ENCODE measurements at regions not wholly inside any gene's neighbourhood (a gene's known extent, or its start where the extent isn't known, plus 50 kb on each side); places are given as distances from the start of the nearest gene placed in this dataset.
"Not testable (repeated sequence)": the region's sequence is repeated elsewhere in the genome, so short reads cannot be mapped to it uniquely, and the experiment has no call there.

DNA sequence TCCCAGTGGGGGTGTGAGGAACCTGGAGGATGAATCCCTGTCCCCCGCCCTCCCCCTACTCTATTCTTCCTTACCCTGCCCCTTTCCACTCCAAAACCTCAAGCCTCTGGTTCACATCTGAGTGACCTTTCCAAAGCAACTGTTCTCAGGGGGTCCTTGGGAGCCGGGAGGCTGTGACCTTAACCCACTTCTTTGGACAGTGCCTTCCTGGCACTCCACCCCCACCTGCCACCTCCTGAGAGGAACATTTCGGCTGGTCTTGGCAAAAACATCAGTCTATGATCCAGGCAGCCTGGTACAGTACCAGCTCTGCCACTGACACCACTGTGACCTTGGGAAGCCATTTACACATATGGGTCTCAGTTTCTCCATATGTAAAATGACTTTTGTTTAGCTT lies 121.7 kb downstream of the MRPL14 start:
- Histone ChIP-seq H3K4me1 (ENCODE audit: insufficient read depth, low read length) (peaks cover 51% of the 10 kb centered on the region), H3K9ac (ENCODE audit: low read depth, low read length) (no peak overlapping the region), H3K36me3 (ENCODE audit: insufficient read depth, low read length) (no peaks in the 10 kb centered on the region), H3K9me3 (ENCODE audit: control insufficient read depth, insufficient read depth, low read length) (no peaks in the 10 kb centered on the region)

DNA sequence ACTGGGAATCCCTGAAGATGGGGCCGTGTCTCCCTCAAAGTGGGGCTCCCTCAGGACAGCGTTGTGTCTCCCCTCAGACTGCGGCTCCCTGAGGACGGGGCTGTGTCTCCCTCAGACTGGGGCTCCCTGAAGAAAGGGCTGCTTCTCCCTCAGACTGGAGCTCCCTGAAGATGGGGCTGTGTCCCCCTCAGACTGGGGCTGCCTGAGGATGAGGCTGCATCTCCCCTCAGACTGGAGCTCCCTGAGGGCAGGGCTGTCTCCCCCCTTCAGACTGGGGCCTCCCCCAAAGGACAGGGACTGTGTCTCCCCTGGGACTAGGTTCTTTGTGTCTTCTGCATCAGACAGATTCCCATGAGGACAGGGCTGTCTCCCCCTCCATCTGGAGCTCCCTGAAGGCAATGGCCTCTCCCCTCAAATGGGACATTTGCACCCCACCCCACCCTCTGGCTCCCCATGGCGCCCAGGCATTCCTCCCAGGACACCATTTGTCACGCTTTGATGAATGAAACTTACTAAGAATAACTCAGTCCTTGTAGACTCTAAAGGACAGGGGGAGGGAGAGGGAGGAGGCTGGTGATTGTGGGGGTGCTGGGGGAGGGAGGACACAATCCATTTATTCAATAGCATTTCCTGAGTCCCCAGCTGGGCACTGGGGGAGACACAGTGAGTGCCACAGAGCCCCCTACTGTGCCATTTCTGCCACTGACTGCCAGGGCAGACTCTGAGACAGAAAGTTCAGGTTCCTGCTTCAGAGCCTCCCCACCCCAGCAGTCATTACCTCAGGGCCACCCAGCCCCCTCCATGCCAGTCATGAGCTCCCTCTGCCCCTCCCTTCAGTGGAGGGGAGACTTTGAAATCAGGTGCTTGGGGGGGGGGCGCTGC lies 122.4 kb downstream of the MRPL14 start:
- H3K9ac ChIP-seq (ENCODE audit: low read depth, low read length) = no peak overlapping the region
- no peaks in the 10 kb centered on the region for H3K9me3 ChIP-seq (ENCODE audit: control insufficient read depth, insufficient read depth, low read length)

DNA sequence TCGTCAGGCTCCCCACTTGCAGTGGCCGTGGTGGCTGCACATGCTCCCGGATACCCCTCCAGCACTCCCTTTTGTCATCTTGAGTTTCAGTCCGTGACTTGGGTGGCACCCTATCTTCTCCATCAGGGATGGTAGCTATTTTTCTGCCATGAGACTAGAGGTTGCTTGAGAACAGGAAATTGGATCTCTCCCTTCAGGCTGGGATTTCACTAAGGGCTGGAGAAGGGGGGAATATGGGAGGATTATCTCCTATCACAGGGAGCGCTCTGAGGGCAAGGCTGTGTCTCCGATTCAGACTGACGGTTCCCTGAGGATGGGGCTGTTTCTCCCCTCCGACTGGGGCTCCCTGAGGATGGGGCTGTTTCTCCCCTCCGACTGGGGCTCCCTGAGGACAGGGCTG lies 123.1 kb downstream of the MRPL14 start:
- Histone ChIP-seq H3K4me1 (ENCODE audit: insufficient read depth, low read length) (peaks cover 52% of the 10 kb centered on the region), H3K9me3 (ENCODE audit: control insufficient read depth, insufficient read depth, low read length) (no peaks in the 10 kb centered on the region), H3K9ac (ENCODE audit: low read depth, low read length) (no peak overlapping the region), H3K36me3 (ENCODE audit: insufficient read depth, low read length) (no peaks in the 10 kb centered on the region)

More for the DNA sequence above, 122.4 kb downstream of the MRPL14 start:
- Histone ChIP-seq H3K4me1 (ENCODE audit: insufficient read depth, low read length) (peaks cover 56% of the 10 kb centered on the region), H3K36me3 (ENCODE audit: insufficient read depth, low read length) (no peaks in the 10 kb centered on the region)

DNA sequence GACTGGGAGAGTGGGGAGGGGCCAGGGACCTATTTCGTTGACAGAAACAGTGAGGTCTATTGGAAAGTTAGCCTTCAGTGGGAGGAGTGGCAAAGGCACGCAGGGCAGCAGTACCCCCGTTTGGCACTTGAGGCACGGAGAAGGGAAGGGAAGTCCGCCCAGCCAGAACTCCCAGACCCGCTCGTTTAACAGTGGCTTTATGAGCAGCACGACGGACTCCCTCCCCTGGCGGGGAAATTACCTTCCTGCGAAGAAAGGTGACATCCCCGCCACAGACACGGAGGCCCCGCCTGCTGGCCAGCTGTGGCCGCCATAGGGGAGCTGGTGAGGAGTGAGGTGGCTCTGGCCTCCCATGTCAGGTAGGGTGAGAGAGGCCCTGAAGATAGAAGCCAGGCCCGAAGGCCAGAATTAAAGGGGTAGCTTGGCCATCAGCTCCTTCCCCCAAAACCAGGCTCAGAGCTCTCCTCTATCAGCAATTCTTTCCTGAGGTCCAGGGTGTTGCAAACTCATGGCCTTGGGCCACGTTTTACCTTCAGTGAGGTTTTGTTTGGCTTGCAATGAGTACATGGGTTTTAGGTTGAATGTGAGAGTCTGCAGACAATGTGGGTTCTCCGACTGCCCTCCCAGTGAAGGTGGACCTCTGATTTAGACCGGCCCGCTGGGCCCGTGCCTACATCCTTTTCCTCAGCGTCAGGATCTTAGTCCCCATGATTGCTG lies 123.7 kb downstream of the MRPL14 start:
- Histone ChIP-seq H3K9me3 (ENCODE audit: control insufficient read depth, insufficient read depth, low read length) (no peaks in the 10 kb centered on the region), H3K36me3 (ENCODE audit: insufficient read depth, low read length) (no peaks in the 10 kb centered on the region), H3K4me1 (ENCODE audit: insufficient read depth, low read length) (peaks cover 46% of the 10 kb centered on the region), H3K9ac (ENCODE audit: low read depth, low read length) (peak overlapping the region; percentile 64)

DNA sequence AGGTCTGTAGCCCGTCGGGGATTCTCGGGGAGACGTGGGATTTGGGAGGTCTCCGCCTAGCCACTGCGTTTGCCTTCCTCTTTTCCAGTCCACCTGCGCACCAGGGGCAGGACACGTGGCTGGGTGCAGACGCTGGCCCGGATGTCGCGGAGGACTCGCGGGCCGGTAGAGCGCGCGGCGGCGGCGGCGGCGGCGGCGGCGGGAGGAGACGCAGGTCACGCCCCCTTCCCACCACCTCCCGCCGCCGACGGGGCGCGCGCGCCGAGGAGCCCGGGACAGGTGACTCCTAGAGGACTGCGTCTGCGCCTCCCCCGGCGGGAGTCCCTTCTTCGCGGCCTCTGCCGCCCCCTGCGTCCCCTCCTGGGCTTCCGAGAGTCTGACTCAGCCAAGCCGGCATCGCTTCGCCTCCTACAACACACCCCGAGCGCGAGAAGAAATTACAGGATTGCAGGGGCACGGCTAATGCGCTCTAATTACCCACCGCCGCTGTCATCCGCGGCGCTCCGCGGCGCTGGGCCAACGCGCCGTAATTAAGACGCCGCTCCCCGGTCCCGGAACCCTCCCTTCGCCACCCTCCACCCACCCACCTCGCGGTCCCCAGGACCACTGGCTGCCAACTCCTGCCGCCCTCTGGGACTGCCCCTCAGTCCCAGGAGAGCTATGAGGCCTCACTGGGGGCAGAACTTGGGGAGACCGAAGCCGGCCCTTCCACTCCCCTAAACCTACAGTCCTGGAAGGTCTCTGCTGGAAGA lies 124.5 kb downstream of the MRPL14 start:
- Histone ChIP-seq H3K4me1 (ENCODE audit: insufficient read depth, low read length) (peaks cover 43% of the 10 kb centered on the region), H3K9ac (ENCODE audit: low read depth, low read length) (peak overlapping the region; percentile 64)

DNA sequence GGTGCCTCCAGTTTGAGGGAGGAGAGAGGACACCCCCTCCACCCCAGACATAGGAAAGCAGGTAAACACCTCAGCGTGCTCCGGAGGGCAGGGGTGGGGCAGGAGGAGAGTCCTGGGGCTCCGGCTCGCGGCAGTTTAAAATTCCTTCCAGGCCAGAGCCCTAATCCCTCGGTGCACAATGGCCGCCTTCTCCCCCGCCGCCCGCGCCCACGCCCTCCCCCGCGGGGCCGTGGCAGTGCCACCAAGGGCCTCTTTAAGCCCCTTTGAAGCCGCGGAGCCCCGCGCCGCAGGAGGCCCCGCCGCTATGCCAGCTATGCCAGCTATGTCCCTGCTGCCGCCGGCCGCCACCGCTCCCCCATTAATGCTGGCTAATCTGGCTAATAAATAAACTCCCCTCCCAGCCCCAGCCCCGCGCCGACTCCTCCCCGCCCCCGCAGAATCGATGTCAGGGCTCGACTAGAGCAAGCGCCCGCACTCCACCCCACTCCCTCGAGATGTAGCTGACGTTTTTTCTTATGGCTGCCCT lies 125.1 kb downstream of the MRPL14 start:
- peaks cover 43% of the 10 kb centered on the region for H3K4me1 ChIP-seq (ENCODE audit: insufficient read depth, low read length)
- H3K36me3 ChIP-seq (ENCODE audit: insufficient read depth, low read length) = no peaks in the 10 kb centered on the region
- H3K9ac ChIP-seq (ENCODE audit: low read depth, low read length) = peak overlapping the region; percentile 64
- no peaks in the 10 kb centered on the region for H3K9me3 ChIP-seq (ENCODE audit: control insufficient read depth, insufficient read depth, low read length)

More for the DNA sequence above, 124.5 kb downstream of the MRPL14 start:
- no peaks in the 10 kb centered on the region for H3K36me3 ChIP-seq (ENCODE audit: insufficient read depth, low read length)
- no peaks in the 10 kb centered on the region for H3K9me3 ChIP-seq (ENCODE audit: control insufficient read depth, insufficient read depth, low read length)

DNA sequence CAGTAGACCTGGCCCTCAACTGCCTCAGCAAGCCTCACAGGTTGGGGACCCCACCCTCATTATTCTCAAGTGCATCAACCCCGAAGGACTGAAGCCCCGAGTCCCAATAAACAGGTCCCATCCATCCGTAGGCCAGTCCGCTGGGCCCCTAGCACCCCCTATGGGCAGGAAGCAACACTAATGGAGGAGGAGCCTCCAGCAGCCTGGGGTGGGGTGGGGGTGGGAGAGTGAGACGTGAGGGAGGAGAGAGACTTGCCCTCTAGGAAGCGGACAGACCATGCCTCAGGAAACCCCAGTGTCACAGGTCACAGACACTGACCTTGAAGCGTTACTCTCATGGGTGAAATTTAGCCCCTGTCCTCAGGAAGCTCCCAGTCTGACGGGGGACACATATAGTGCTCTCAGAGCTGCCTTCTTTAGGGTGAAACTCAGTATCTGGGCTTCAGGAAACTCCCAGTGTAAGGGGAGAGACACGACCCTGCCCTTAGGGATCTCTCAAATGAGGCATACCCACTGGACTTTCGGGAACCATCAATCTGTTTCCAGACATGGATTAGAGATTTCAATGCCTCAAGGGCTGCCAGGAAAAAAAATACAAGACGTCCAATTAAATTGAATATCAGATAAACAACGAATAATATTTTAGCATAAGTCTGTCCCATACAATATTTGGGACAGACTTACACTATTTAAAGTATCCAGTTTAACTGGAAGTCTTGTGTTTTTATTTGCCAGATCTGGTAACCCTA lies 125.8 kb downstream of the MRPL14 start:
- Histone ChIP-seq H3K36me3 (ENCODE audit: insufficient read depth, low read length) (no peaks in the 10 kb centered on the region), H3K9ac (ENCODE audit: low read depth, low read length) (peak overlapping the region; percentile 55), H3K9me3 (ENCODE audit: control insufficient read depth, insufficient read depth, low read length) (no peaks in the 10 kb centered on the region), H3K4me1 (ENCODE audit: insufficient read depth, low read length) (peaks cover 39% of the 10 kb centered on the region)

GRCh38 chr6:44000164-44000842 lies 126.9 kb downstream of the MRPL14 start:
- Histone ChIP-seq H3K9me3 (ENCODE audit: control insufficient read depth, insufficient read depth, low read length) (no peaks in the 10 kb centered on the region), H3K9ac (ENCODE audit: low read depth, low read length) (no peak overlapping the region), H3K4me1 (ENCODE audit: insufficient read depth, low read length) (peaks cover 27% of the 10 kb centered on the region), H3K36me3 (ENCODE audit: insufficient read depth, low read length) (no peaks in the 10 kb centered on the region)

DNA sequence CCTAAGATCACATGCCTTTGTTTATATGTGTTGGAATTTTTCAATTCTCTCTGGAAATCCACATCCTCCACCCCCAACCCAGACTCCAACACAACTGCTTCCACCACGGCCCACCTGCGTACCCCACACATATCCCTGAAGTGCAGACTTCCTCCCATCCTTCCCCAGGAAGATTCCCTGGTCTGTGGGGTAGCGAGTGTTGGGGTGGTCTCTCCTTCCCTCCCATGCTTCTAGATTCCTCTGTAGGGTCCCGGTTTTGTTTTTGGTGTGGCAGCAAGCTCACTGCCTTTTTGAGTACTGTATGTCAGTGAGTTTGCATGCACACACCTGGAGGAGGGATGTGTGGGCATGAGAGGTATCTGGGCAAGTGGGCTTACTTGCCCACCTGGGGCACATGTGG lies 127.6 kb downstream of the MRPL14 start:
- H3K36me3 ChIP-seq (ENCODE audit: insufficient read depth, low read length) = no peaks in the 10 kb centered on the region
- no peak overlapping the region for H3K9ac ChIP-seq (ENCODE audit: low read depth, low read length)
- H3K4me1 ChIP-seq (ENCODE audit: insufficient read depth, low read length) = peaks cover 22% of the 10 kb centered on the region
- no peaks in the 10 kb centered on the region for H3K9me3 ChIP-seq (ENCODE audit: control insufficient read depth, insufficient read depth, low read length)

- H3K9me3 ChIP-seq (ENCODE audit: control insufficient read depth, insufficient read depth, low read length); H3K36me3 ChIP-seq (ENCODE audit: insufficient read depth, low read length); H3K9ac ChIP-seq (ENCODE audit: low read depth, low read length): not testable (repeated sequence)
- peaks cover 23% of the 10 kb centered on the region for H3K4me1 ChIP-seq (ENCODE audit: insufficient read depth, low read length)
Observed at GRCh38 chr6:43998592-43999243, 128.5 kb downstream of the MRPL14 start.

DNA sequence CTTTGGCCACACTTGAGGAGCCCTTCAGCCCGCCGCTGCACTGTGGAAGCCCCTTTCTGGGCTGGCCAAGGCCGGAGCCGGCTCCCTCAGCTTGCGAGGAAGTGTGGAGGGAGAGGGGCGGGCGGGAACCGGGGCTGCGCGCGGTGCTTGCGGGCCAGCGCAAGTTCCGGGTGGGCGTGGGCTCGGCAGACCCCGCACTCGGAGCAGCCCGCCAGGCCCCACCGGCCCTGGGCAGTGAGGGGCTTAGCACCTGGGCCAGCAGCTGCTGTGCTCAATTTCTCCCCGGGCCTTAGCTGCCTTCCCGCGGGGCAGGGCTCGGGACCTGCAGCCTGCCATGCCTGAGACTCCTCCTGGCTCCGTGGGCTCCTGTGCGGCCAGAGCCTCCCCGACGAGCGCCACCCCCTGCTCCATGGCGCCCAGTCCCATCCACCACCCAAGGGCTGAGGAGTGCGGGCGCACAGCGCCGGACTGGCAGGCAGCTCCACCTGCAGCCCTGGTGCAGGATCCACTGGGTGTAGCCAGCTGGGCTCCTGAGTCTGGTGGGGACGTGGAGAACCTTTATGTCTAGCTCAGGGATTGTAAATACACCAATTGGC lies 129.2 kb downstream of the MRPL14 start:
- peaks cover 23% of the 10 kb centered on the region for H3K4me1 ChIP-seq (ENCODE audit: insufficient read depth, low read length)
- not testable (repeated sequence) for H3K36me3 ChIP-seq (ENCODE audit: insufficient read depth, low read length); H3K9me3 ChIP-seq (ENCODE audit: control insufficient read depth, insufficient read depth, low read length); H3K9ac ChIP-seq (ENCODE audit: low read depth, low read length)

DNA sequence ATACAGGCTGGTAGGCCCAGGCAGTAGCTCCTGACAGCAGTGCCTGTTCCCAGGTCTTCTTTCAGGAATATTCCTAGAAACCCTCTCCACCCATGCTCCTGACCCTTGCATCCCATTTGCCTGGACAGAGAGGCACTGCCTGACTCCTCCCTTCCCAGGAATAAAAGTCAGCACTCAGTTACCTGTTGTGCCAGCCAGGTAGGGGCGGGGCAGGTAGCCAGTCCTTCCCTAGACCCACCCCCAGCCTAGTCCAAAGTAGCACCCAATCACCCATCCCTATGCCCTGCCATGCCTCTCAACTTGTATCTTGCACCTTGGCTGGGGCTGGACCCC lies 129.9 kb downstream of the MRPL14 start:
- H3K4me1 ChIP-seq (ENCODE audit: insufficient read depth, low read length) = peaks cover 23% of the 10 kb centered on the region
- H3K9ac ChIP-seq (ENCODE audit: low read depth, low read length) = no peak overlapping the region
- H3K9me3 ChIP-seq (ENCODE audit: control insufficient read depth, insufficient read depth, low read length) = no peaks in the 10 kb centered on the region
- no peaks in the 10 kb centered on the region for H3K36me3 ChIP-seq (ENCODE audit: insufficient read depth, low read length)
